ENCODE measurements at regions not wholly inside any gene's neighbourhood (a gene's known extent, or its start where the extent isn't known, plus 50 kb on each side); places are given as distances from the start of the nearest gene placed in this dataset.

GRCh38 chr13:76461999-76462398 is 424.2 kb downstream of the KCTD12 start:
- no peak for DNase-seq
- no peaks in the 10 kb centered on the region; a peak in 1 of 7 replicates for H3K36me3 Mint-ChIP-seq (ENCODE audit: insufficient read depth in 1 of 3, low read depth in 3 of 3)
- no peaks in the 10 kb centered on the region for H3K23me2 ChIP-seq (ENCODE audit: insufficient read length, low read depth, low read length, poor library complexity, severe bottlenecking)
- no peaks in the 10 kb centered on the region for H3K9me3 ChIP-seq (ENCODE audit: control insufficient read depth, low read depth, low read length)
- H3K4me1 Mint-ChIP-seq: no peaks in the 10 kb centered on the region
- H2BK20ac ChIP-seq (ENCODE audit: low read depth, low read length, poor library complexity, severe bottlenecking): no peak overlapping the region
- no peak overlapping the region for H3T11ph ChIP-seq (ENCODE audit: low read length)
- H4K20me1 ChIP-seq (ENCODE audit: control insufficient read depth, insufficient read depth, insufficient read length): no peaks in the 10 kb centered on the region
- H3K27me3 ChIP-seq (ENCODE audit: insufficient read depth, low read length): no peaks in the 10 kb centered on the region
- no peak overlapping the region for H2AK5ac ChIP-seq (ENCODE audit: insufficient read length, low read length)
- H3K9me3 Mint-ChIP-seq: no peaks in the 10 kb centered on the region
- no peak overlapping the region for H3K14ac ChIP-seq (ENCODE audit: insufficient read depth, low read length)
- no peak overlapping the region for H3K27ac ChIP-seq (ENCODE audit: insufficient read length, low read depth, low read length)
- no peak overlapping the region for H2BK15ac ChIP-seq (ENCODE audit: low read depth, low read length)
- no peak overlapping the region for H3K4me2 ChIP-seq (ENCODE audit: insufficient read depth, insufficient read length, low read length)
- WGBS (ENCODE audit: extremely low coverage, insufficient read length, low lambda C conversion rate): no CpG with 5 or more reads among the region's 4 CpGs
- H3K4ac ChIP-seq (ENCODE audit: low read depth, low read length): no peak overlapping the region
- H2BK12ac ChIP-seq (ENCODE audit: insufficient read length, low read depth, low read length): no peak overlapping the region
- H3K27ac Mint-ChIP-seq: no peak overlapping the region
- no peak overlapping the region for H3K9ac ChIP-seq (ENCODE audit: extremely low read depth, insufficient read length, low read length)
- H3K4me3 Mint-ChIP-seq: no peak overlapping the region
- H2BK5ac ChIP-seq (ENCODE audit: insufficient read length, low read length): no peak overlapping the region
- no peak overlapping the region for H3K23ac ChIP-seq (ENCODE audit: insufficient read length, low read depth, low read length)
- H3K56ac ChIP-seq (ENCODE audit: insufficient read length, low read depth, low read length): no peak overlapping the region
- H4K8ac ChIP-seq (replicated peaks; ENCODE audit: insufficient read length, low read depth, low read length): no peak overlapping the region
- H3K79me2 ChIP-seq (ENCODE audit: insufficient read depth, low read length): no peaks in the 10 kb centered on the region
- H3K18ac ChIP-seq (ENCODE audit: insufficient read length, low read depth, low read length): no peak overlapping the region
- H3K4me1 ChIP-seq (ENCODE audit: insufficient read depth, low read length): no peaks in the 10 kb centered on the region
- H3K79me1 ChIP-seq (ENCODE audit: insufficient read depth, low read depth, low read length, poor library complexity, severe bottlenecking): no peaks in the 10 kb centered on the region
- no peak overlapping the region for H2BK120ac ChIP-seq (ENCODE audit: low read depth, low read length, poor library complexity, severe bottlenecking)
- no peak overlapping the region for H4K91ac ChIP-seq (ENCODE audit: insufficient read length, low read depth, low read length)
- H2AFZ ChIP-seq (ENCODE audit: low read length): no peak overlapping the region
- TF ChIP-seq, protein P1, sequence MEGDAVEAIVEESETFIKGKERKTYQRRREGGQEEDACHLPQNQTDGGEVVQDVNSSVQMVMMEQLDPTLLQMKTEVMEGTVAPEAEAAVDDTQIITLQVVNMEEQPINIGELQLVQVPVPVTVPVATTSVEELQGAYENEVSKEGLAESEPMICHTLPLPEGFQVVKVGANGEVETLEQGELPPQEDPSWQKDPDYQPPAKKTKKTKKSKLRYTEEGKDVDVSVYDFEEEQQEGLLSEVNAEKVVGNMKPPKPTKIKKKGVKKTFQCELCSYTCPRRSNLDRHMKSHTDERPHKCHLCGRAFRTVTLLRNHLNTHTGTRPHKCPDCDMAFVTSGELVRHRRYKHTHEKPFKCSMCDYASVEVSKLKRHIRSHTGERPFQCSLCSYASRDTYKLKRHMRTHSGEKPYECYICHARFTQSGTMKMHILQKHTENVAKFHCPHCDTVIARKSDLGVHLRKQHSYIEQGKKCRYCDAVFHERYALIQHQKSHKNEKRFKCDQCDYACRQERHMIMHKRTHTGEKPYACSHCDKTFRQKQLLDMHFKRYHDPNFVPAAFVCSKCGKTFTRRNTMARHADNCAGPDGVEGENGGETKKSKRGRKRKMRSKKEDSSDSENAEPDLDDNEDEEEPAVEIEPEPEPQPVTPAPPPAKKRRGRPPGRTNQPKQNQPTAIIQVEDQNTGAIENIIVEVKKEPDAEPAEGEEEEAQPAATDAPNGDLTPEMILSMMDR (conservative IDR thresholded peaks at IDR 0.05): no peak
- no peaks in the 10 kb centered on the region for H3K27me3 Mint-ChIP-seq (ENCODE audit: low read depth)
- H4K5ac ChIP-seq (ENCODE audit: insufficient read length, low read depth, low read length): no peak overlapping the region
